GM15510 (cell line): ENCODE measurements at regions not wholly inside any gene's neighbourhood (a gene's known extent, or its start where the extent isn't known, plus 50 kb on each side); places are given as distances from the start of the nearest gene placed in this dataset.

Source experiments
- POLR2A ChIP-seq: IDR thresholded peaks from 3 replicates; pipeline ENCODE4 v1.6.1; 2011; ENCODE audit warnings: borderline replicate concordance; ENCODE audit not compliant: insufficient read length; ENCODE audit errors: extremely low read depth

DNA sequence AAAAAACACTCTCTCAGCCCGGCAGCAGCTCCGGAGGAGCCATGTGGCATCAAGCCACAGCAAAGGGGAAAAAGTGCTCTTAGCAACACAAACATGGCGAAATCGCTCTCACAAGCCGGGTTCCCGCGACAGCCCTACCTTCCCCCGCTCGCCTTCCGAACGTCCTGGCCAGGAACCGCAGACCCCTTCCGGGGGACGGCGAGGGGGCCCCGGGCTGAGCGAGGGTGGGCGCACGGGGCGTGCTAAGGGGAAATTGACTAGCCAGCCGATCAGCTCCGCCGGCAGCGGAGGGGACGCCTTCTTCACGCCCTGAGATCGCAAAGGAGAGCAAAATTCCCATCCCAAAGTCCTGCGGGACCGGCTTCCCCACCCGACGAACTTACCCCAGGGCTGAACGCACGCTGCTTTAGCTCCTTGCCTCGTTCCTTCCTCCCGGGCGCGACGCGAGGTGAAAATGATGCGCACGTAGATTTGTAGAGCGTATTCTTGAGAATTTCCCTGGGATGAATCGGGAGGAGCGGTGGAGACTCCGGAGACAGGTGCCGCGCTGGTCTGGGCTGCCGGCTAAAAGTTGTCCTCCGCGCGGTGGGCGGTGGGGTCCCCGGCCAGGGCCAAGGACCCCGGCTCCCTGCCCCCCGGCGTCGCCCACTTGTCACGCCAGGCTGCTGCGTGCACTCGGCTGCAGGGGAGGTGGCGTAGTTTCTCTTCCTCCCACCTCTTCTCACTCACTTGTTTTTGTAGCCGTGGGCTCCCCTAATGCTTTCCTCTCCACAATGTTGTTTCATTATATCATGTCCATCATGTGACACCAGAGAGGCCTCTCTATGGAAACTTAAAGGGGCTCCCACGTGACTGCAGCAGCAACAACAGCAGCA lies 220.1 kb upstream of the MKLN1 start:
- peak; percentile 69 for TF ChIP-seq POLR2A

DNA sequence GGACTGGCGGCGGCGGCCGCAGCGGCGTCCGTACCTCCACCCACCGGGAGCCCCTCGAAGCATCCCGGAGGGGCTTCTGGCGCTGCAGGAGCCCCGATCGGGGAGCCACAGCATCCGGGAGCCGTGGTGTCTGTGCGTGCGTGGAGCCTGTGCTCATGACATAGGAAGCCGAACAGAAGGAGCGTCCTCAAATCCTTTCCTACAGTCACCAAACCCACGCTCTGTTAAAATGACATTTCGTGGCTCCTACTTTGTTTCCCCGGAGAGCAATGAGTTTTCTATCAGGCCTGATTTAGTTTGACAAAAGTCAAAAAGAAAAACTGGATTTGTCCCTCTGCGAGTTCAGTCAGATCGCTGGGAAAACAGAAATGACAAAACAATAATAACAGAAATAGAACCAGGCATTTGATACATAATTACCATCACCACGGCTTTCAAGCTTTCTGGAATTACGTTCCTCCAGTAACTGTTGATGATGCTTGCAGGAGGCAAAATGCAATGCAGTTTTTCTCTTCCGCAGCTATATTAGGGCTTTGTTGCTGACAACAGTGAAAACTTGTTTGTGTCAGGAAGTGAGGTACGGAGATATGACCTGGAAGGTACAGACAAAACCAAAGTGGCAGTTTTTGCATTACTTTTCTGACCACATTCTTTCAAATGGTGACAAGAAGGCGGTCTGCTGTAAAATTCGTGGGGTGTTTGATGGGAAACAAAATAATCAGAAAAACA lies 219.3 kb upstream of the MKLN1 start:
- no peak for TF ChIP-seq POLR2A

DNA sequence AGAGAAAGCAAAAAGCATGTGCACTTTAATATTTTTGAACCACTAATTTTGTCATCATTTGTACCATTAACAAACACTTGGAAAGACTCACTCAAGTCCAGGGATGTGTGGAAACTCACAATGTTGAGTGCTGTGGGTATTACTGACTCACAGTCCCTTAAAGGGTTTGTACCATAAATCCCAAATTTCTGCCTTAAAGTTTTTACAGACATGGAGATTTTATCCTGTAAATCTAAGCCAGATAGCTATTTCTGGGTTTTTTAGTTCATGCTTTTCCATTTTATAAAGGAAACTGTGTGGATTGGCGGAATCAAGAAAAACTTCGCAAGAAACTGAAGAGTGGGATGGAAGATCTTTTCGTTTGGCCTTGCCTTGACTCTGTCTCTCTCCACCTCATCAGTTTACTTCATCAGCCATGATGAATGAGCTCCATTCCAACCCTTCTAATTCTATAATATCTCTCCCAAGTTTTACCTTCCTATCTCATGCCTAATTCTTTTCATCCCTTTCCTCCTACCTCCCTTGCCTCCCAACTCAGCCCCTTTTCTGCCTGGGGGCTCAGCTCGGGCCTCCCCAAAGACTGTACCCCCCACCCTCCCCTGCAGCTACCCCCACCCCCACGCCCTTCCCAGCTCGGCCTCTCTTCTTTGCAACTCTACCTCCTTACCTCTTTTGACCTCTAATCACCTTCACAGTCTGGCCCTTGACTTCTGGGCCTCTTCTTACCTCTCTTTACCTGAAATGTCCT lies 218.5 kb upstream of the MKLN1 start:
- TF ChIP-seq POLR2A: no peak

DNA sequence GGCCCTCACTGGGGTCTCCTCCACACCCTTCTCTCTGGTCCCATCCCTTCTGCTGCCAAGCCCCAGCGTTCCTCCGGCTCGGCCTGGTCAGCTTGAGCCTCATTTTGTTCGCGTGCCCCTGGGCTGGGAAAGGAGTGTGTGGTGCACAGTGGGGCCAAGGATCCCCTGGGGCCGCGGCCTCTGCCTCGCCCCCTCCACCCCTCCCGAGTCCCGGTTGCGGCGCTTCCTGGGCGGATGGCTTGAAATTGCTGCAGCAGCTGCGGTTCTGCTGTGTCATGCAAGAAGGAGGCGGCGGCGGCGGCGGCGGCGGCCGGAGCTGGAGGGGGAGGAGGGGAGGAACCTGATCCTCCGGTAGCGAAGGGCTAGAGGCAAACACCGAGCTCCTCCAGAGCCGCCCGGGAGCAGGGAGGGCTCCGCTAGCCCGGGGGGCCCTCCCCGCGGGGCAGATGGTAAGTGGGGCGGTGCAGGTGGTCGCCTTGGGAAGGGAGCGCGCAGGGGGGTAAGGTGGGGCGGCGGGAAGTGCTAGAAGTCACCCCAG lies 217.8 kb upstream of the MKLN1 start:
- TF ChIP-seq POLR2A: peak; percentile 32

DNA sequence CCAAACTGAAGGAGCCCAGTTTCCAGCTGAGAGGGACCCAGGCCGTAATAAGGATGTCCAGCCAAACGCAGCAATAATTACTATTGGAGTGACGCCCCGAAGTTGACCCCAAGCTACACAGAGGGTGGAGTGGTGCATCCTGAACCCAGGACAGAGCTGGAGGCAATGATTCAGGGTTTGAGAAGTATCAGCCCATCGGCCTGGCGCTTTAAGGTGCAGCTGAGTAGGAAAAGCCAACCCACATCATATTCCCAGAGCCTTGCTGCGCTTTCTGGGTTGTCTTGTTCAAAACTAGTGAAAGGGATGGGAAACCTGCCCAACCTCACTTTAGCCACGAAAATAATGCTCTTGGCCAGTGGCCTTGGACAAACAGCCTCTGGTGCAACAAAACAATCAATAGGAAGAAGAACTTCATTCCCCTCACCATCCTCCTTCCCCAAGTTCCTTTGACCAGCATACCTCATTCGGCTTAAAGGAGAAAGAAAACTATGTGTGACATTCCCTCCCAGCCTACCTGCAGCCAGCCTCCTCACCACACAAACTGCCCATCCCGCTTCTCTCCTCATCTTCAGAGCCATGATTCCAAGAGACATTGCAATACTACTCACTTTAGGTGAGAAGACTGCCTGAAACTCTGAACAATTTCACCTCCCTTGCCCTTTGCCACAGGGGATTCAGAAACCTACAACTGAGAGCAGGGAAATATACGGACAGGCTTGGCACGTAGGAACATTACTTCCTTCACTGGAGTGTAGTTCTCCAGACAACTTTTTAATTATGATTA lies 217.2 kb upstream of the MKLN1 start:
- no peak for TF ChIP-seq POLR2A

DNA sequence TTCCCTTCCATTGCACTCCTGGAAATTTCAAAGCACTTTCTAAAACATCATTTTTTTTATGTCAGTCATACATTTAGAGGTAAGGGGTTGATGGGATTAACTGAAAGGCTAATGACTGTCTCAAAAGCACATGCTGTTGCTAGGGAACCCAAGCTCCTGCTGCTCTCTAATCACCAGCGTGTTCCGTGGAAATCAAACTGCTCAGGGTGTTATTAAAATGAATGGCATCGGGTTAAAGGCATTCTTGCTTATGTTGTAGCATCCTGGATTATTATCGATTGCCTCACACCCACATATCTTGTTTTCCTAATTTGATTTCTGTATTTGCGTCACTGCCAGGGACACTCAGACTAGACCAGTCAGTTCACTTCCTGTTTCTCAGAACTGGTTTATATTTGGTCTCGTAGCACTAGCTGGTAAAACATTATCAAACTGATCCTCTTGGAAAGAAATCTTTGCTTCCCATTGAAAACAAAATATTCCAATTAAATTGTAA lies 216.5 kb upstream of the MKLN1 start:
- no peak for TF ChIP-seq POLR2A

DNA sequence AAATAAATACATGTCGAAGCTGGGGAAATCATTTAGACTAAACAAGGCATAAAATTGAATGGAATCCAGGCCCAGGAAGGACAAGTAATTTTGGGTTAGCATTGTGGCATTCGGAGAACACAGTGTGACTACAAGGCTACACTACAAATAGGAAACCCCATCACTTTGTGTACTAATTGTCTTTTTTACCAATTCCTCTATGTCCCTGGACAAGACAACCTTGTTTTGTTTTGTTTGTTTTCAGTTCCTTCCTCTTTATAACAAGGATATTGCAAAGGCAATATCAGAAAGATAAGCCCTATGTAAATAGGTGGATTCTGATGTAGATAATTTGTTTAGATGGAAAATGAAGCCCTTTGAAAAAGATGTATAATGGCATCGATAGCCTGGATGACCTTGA lies 215.9 kb upstream of the MKLN1 start:
- no peak for TF ChIP-seq POLR2A

DNA sequence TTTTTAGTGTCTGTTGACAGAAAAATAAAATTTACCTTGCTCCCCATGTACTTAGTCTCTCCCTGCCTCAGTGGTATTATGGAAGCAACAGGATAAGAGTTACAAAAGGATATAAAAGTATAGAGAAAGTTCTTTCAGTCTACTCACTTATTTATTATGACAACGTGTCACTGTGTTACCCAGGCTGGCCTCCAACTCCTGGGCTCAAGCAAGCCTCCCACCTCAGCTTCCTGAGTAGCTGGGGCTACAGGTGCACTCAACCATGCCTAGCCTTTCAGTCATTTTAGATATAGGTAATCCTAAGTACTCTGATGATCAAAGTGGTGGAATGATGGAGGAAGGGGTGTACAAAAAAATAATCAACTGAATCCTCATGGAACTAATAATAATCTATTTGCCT lies 215.2 kb upstream of the MKLN1 start:
- no peak for TF ChIP-seq POLR2A

DNA sequence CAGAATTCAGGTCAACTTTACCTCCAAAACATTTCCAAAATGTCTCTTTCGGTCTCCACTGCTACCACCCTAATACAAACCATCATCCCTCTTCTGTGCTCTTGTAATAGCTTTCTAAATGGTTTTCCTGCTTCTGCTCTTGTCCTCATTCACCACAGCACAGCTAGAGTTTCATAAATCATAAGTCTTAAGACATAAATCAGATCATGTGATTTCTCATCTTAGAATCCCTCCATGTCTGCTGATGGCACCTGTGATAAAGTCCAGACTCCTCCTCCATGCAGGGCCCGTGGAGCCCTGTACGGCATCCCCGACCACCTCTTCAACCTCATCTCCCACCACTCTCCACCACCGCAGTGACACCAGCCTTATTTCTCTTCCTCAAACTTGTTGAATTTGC lies 212.3 kb upstream of the MKLN1 start:
- no peak for TF ChIP-seq POLR2A

DNA sequence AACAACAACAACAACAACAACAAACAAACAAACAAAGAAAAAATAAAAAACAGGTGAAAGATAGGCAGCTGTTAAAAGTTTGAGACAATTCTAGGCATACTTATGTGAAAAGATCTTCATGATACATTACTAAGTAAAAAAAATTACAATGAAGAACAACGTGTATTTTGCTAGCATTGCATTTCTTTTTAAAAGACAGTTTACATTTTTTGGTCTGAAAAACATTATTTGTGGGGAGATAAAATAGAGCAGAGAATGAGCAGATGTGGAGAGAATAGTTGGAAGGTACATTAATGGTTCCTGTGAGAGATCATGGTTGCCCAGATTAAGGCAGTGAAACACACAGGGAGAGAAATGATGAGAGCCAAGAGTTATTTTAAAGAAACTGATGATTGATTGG lies 210.2 kb upstream of the MKLN1 start:
- no peak for TF ChIP-seq POLR2A

DNA sequence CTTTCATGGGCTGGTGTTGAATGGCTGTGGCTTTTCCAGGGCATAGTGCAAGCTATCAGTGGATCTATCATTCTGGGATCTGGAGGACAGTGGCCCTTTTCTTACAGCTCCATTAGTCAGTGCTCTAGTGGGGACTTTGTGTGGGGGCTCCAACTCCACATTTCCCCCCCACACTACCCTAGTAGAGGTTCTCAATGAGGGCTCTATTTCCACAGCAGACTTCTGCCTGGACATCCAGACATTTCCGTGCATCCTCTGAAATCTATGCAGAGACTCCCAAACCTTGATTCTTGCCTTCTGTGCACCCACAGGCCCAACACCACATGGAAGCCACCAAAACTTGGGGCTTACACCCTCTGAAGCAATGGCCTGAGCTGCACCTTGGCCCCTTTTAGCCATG lies 208.3 kb upstream of the MKLN1 start:
- no peak for TF ChIP-seq POLR2A

DNA sequence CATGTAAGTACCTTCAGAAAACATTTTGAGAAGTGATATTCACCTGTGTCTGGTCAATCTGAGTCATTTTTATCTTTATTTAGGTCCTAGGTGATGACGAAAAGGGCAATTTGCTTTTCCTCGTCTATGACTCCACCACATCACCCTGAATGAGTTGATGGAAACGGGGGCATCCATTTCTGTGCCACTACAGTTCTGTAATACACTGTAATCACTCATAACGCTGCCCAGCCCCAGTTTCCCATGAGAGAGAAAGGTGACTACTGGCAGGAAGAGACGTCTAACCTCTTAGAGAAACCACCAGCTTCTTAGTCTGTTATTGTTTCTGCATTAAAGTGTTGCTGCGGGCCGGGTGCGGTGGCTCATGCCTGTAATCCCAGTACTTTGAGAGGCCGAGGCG lies 205.3 kb upstream of the MKLN1 start:
- TF ChIP-seq POLR2A: no peak

DNA sequence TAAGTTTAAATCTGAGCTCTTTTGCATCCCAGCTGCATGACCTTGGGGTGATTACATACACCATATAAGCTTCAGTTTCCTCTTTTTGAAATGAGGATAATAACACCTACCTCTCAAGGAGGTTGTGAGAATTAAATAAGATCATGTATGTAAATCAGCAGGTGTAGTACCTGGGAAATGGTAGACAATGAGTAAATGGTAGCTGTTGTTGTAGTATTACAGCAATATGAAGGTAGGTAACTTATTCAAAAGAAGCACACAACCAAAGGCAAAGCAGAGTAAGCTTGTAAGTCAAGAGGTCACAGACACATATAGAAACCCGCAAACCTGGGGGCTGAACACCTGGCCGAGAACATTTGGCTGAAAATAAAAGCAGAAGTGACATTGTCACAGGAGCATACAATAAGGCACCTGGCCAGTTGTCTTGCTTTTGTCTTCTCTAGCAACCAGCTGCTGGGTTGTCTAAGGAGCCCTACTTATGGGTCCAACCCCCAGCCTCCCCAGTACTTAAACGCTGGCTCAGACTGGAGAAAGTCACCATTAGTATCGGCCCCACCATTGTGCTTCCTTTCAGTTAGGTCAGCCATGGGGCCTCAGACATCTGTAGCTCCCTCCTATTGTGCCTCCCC lies 203.6 kb upstream of the MKLN1 start:
- no peak for TF ChIP-seq POLR2A

DNA sequence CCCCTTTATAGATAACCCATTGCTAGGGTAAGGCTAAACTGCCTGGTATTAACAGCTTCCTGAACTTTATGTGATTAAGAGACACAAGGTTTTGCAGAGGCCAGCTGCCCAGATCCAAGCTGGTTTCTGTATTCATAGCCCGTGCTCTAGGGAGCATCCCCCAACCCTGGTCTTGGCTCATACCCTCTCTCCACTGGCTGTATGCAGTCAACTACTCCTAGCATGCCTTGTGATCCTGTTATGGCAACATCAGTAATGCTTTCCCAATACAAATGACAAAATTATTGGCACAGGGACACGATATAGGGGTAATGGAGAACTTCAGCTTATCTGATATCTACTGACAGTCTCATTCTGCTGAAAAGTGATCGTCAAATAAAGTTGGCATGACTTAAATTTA lies 202.8 kb upstream of the MKLN1 start:
- TF ChIP-seq POLR2A: no peak
